K562 (cell line): ENCODE measurements at regions not wholly inside any gene's neighbourhood (a gene's known extent, or its start where the extent isn't known, plus 50 kb on each side); places are given as distances from the start of the nearest gene placed in this dataset.
A peak's percentile ranks its signal among the peaks of the same experiment; 100 is the strongest.

Experiments
- GABPA ChIP-seq: fragments of 200-800 bp; sonication (Bioruptor generic); conservative IDR thresholded peaks from 2 replicates; pipeline ENCODE4 v1.6.1; 2016; ENCODE audit warnings: low read depth, missing genetic modification characterization, missing compliant biosample characterization
- GATAD2A ChIP-seq: fragments of 450-650 bp; IDR thresholded peaks from 2 replicates; pipeline ENCODE4 v1.6.1; 2017
- GATAD2B ChIP-seq: fragments of 450-650 bp; IDR thresholded peaks from 2 replicates; pipeline ENCODE4 v1.6.1; 2017; ENCODE audit warnings: mild to moderate bottlenecking, borderline replicate concordance
- MECOM ChIP-seq: fragments of 250-450 bp; sonication (Bioruptor Pico); IDR thresholded peaks from 2 replicates; pipeline ENCODE4 v1.8.0; 2022; ENCODE audit warnings: inconsistent platforms
- ZNF277 ChIP-seq: fragments of 250-450 bp; sonication (Bioruptor Pico); IDR thresholded peaks from 2 replicates; pipeline ENCODE4 v1.8.0; 2022; ENCODE audit warnings: inconsistent platforms, mild to moderate bottlenecking, moderate library complexity, borderline replicate concordance
- ZNF79 ChIP-seq: fragments of 250-450 bp; sonication (Bioruptor Pico); IDR thresholded peaks from 2 replicates; pipeline ENCODE4 v1.4.0; 2020; ENCODE audit warnings: low read depth, mild to moderate bottlenecking, moderate library complexity
- TF ChIP-seq, protein P1 (sequence below): IDR thresholded peaks from 2 replicates; pipeline ENCODE4 v1.6.1; 2012; ENCODE audit warnings: low read depth, low read length, improper control_type of control experiment, borderline replicate concordance

GRCh38 chr6:26296556-26296856 lies 68.5 kb upstream of the BTN3A2 start (continued):
- TF ChIP-seq MECOM (0 out of 2 replicates have a peak, but pooled peaks have one; percentile 1), ZNF277 (no peak), GATAD2B (0 out of 2 replicates have a peak, but pooled peaks have one; percentile 29), GABPA (tag) (peak; percentile 30; the same call in 1 of the 2 replicates), ZNF79 (no peak), GATAD2A (no peak)
- TF ChIP-seq, protein P1, sequence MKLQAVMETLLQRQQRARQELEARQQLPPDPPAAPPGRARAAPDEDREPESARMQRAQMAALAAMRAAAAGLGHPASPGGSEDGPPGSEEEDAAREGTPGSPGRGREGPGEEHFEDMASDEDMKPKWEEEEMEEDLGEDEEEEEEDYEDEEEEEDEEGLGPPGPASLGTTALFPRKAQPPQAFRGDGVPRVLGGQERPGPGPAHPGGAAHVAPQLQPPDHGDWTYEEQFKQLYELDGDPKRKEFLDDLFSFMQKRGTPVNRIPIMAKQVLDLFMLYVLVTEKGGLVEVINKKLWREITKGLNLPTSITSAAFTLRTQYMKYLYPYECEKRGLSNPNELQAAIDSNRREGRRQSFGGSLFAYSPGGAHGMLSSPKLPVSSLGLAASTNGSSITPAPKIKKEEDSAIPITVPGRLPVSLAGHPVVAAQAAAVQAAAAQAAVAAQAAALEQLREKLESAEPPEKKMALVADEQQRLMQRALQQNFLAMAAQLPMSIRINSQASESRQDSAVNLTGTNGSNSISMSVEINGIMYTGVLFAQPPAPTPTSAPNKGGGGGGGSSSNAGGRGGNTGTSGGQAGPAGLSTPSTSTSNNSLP: no peak
- TF ChIP-seq, all 486 proteins: peak for 13
